GM21529 (cell line): ENCODE measurements at regions not wholly inside any gene's neighbourhood (a gene's known extent, or its start where the extent isn't known, plus 50 kb on each side); places are given as distances from the start of the nearest gene placed in this dataset.
A peak's percentile ranks its signal among the peaks of the same experiment; 100 is the strongest.

ENCODE experiments used
- ATAC-seq: cut with Tn5 transposase; IDR thresholded peaks from one replicate; pipeline ENCODE4 v1.9.1; 2021; ENCODE audit not compliant: unreplicated experiment

- peak; percentile 23 for ATAC-seq
These were observed 58.1 kb upstream of the MEF2A start for GRCh38 chr15:99507504-99508310.

GRCh38 chr15:99508311-99508645 lies 57.5 kb upstream of the MEF2A start:
- ATAC-seq = no peak

GRCh38 chr15:99508852-99509251 lies 56.9 kb upstream of the MEF2A start:
- ATAC-seq = no peak

- ATAC-seq = no peak
These were observed 55.9 kb upstream of the MEF2A start for GRCh38 chr15:99509686-99510461.

- no peak for ATAC-seq
These were observed 54.3 kb upstream of the MEF2A start for GRCh38 chr15:99511531-99511865.

- ATAC-seq = peak; percentile 70
These were observed 53.7 kb upstream of the MEF2A start for GRCh38 chr15:99511866-99512661.

GRCh38 chr15:99514306-99514705 lies 51.5 kb upstream of the MEF2A start:
- ATAC-seq = no peak
